ENCODE measurements at regions not wholly inside any gene's neighbourhood (a gene's known extent, or its start where the extent isn't known, plus 50 kb on each side); places are given as distances from the start of the nearest gene placed in this dataset.

DNA sequence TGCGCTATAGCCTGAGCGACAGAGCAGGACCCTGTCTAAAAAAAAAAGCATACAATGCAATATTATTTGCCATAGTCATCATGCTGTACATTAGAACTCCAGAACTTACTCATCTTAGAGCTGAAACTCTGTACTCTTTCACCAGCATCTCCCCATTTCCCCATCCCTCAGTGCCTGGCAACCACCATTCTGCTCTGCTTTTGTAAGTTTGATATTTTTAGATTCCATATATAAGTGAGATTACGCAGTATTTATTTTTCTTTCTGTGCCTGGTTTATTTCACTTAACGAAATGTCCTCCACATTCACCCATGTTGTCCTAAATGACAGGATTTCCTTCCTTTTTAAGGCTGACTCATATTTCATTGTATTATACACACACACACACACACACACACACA lies 121.8 kb downstream of the BBS10 start:
- TF ChIP-seq, protein P1, sequence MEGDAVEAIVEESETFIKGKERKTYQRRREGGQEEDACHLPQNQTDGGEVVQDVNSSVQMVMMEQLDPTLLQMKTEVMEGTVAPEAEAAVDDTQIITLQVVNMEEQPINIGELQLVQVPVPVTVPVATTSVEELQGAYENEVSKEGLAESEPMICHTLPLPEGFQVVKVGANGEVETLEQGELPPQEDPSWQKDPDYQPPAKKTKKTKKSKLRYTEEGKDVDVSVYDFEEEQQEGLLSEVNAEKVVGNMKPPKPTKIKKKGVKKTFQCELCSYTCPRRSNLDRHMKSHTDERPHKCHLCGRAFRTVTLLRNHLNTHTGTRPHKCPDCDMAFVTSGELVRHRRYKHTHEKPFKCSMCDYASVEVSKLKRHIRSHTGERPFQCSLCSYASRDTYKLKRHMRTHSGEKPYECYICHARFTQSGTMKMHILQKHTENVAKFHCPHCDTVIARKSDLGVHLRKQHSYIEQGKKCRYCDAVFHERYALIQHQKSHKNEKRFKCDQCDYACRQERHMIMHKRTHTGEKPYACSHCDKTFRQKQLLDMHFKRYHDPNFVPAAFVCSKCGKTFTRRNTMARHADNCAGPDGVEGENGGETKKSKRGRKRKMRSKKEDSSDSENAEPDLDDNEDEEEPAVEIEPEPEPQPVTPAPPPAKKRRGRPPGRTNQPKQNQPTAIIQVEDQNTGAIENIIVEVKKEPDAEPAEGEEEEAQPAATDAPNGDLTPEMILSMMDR (IDR thresholded peaks at IDR 0.05), result no peak
- TF ChIP-seq POLR2AphosphoS5 (IDR thresholded peaks at IDR 0.05), result no peak

All from breast epithelium (tissue), 3 donors.